HuH-7.5 (cell line): ENCODE measurements at regions not wholly inside any gene's neighbourhood (a gene's known extent, or its start where the extent isn't known, plus 50 kb on each side); places are given as distances from the start of the nearest gene placed in this dataset.

ENCODE experiments used
- DNase-seq: peaks from one replicate; pipeline ENCODE4 v3.0.0; 2011; ENCODE audit warnings: low spot score

DNA sequence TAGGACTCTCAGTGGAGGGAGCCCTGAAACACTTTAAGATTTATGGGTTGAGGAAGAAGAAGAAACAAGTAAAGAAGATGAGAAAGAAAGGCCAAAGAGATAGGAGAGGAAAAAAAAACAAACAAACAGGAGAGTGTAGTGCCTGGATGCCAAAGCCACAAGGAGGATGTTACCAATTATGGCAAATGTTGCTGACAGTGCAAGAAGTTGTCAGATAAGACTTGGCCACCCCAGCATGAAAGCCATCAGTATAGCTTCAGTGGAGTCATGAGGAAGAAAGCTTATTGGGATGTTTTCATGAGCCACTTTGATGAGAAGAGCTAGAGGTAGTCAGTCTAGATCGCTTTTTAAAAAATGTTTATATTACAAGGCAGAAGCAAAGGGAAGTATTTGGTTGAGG lies 380.2 kb upstream of the ADGRL4 start:
- no peak for DNase-seq

DNA sequence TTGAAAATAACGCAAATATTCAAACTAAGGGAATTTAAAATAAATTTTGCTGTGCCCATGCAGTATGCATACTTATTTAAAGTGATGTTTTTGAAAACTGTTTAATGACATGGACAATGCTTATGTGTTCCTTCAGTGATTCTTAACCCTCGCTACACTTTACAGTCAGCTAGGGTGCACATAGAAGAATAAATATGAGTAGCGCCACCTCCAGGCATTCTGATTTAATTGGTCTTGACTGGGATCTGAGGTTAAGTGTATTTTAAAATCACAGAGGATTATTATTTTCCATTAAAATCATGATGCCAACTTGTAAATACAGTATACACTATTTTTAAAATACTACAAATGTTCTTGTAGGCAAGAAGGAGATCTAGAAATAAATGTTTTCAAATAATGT lies 373.5 kb upstream of the ADGRL4 start:
- DNase-seq: no peak

DNA sequence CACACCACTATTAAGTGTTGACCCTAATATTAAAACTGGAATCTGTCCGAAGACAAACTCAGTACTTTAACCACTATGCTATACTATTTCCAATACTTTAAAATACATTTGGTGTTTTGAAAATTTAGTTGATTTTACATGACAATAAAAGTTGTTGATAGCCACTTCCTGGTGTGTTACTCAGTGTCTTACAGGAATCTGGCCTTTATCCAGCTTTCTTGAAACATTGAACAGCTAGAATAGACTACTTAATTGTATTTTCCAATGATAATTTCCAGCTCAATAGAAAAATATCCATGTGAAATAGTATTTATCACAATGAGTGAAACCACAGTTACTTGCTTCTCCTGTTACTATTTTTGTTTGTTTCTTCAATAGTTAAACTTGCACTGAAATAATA lies 369.6 kb upstream of the ADGRL4 start:
- DNase-seq: no peak

DNA sequence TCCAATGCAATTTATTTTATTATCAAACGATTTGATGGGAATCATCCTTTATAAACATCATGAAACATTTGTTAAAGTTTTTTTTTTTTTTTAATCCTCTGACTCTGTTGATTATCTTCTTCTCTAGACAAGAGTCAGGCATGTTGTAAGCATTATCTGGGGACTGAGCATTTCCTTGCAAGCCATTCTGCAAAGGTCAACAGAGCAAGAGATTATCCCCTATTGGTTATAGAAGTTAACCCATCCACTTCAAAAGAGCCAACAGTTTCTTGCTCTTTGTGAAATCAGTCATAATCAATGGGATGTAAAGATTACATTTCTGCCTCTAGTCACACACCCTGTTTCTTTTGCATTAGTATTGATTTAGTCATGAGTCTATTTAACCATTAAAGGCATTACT lies 368.8 kb upstream of the ADGRL4 start:
- no peak for DNase-seq

DNA sequence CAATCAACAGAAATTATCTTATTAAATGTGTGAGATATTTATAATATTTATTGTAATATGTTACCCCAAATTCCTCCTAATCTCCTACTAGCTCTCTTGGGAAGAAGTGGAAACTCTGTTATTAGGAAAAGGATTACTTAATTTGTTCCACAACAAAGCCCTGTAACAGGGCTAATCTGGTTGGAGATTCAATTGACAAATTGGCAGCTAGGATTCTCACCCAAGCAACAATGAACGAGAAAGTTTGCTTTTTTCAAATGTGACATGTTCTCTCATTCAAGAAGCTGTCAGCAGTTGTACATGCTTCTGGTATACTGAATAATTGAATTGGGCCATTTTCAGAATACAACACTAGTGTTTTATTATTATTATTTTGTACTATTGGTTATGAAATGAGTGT lies 367.9 kb upstream of the ADGRL4 start:
- DNase-seq: no peak

DNA sequence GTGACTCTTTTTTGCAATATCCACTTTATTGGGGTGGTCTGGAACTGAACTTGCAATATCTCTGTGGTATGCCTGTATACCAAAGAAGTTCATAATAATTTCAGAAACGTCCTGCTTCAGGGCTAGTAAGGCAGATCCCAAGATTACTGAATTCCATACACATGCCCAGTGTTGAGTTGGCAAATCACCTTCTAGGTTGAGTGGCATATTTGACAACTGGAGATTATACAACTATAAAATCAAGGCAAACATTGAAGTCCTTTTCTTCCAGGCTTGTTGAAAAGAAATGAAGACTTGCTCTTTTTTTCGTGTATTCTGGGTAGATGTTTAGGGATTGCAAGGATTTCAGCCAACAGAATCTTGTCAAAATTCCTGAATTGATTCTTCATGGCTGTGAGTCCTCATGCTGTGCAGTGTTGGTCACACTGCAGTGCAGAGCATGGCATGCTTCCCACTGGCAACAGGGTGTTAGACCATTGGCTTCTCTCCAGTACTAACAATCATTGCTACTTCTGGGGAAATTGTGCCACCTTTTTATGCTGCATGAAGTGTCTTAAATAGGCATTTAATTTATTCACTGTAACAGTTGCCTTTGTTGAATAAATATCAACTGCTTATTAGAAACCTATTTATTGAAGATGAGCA lies 367.1 kb upstream of the ADGRL4 start:
- no peak for DNase-seq

DNA sequence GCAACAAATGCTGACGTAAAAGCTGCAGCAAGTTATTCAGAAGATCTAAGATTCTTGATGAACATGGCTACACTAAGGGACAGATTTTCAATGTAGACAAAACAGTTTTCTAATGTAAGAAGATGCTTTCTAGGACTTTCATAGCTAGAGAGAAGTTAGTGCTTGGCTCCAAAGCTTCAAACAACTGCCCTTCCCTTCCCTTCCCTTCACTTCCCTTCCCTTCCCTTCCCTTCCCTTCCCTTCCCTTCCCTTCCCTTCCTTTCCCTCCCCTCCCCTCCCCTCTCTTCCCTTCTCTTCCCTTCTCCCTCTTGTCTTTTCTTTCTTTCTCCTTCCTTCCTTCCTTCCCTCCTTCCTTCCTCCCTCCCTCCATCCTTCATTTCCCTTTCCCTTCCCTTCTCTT lies 365.3 kb upstream of the ADGRL4 start:
- no peak for DNase-seq

DNA sequence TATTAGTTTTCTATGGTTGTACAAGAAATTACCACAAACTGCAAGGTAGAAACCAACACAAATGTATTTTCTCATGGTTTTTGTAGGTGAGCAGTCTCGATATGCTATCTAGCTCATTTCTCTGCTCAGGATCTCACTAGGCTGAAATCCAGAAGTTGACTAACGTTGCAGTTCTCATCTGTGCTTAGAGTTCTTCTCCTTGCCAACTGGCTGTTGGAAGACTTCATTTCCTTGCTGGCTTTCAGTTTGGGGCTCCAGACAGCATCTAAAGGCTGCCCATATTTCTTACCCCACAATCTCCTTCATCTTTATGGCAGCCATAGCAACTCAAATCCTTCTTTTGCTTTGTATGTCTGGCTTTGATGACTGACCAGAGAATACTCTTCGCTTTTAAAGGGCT lies 362.6 kb upstream of the ADGRL4 start:
- DNase-seq: no peak

DNA sequence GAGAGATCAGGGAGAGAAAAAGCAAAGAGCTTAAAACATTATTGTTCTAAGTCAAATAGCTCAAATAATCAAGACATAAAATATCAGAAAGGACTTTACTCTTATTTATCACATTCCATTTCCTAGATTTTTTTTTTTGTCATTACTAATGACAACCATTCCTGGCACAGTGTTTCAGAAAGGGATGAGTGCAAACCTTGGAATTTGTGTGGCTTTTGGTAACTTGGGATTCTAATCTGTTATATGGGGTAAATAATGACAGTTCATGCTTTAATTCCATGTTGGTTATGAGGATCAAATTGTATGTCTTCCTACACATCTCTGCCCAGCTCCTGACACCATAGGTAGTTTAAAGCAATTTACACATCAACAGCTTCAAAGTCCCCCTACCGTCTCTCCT lies 358.4 kb upstream of the ADGRL4 start:
- no peak for DNase-seq

DNA sequence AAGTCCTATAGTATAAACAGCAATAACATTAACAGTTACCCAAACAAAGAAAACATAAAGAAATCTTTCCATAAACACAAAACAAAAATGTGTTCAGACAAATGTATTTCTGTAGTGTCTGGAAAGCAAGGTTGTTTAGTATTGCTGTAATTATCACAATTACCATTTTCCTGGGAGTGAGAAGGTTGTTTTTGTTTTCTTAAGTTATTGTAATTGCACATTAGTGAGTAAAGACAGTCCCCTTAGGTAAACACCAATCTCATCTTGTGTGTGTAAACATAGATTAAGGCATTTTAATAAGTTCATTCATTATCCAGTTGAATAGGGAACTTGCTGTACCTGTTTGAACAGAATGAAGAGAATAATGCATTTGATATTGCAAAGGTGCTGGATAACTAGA lies 356.9 kb upstream of the ADGRL4 start:
- no peak for DNase-seq

DNA sequence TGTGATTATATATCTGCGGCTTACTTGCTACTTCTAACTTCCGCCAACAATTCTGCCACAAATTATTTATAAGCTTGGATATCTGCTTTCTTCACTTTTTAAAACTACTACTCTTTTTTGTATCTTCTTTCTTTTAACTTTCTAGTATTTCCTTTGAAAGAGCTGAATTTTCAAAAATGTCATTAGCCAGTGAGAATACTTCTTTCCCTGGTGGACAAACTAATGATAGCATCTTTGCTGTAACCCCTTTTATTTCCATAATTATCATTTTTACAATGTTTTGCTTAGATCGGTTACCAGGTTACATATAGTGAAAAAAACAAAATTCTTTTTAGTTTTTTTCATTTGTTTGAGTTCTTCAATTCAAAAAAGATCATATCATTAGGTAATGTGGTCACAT lies 355.9 kb upstream of the ADGRL4 start:
- no peak for DNase-seq

DNA sequence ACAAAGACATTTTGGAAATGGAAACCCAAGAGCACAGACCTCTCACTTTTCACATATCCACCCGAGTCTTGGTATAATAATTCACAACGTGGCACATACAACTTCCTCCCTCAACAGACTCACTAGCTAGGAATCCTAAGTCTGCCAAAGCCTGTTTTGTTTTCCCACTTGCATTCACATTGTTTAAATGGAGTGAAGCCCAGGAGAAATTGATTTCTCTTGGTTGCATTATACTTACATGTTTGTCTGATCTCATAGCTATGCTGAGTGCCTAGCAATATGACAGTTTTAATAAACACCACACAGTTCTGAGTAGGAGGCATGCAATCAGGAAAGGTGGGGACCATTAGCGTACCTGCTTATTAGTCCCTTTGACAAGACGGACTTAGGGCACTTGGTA lies 348.6 kb upstream of the ADGRL4 start:
- no peak for DNase-seq

DNA sequence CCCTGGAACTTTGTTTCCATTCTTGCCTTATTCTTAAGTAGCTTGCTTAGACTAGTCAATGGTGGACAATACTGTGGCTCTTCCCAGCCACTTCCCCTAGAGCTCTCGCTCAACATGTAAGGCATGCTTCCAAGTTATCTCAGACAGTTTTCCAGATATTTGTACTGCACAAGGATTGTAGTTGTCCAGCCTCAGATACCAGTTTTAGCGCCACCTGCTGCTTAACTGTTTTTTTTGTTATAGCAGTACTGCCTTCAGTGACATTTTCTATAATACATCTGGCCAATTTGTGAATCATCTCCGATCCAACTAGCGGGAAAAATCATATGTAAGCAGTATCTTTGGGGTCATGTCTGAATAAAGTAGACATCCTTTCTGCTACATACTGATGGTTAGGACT lies 346.7 kb upstream of the ADGRL4 start:
- DNase-seq: no peak

DNA sequence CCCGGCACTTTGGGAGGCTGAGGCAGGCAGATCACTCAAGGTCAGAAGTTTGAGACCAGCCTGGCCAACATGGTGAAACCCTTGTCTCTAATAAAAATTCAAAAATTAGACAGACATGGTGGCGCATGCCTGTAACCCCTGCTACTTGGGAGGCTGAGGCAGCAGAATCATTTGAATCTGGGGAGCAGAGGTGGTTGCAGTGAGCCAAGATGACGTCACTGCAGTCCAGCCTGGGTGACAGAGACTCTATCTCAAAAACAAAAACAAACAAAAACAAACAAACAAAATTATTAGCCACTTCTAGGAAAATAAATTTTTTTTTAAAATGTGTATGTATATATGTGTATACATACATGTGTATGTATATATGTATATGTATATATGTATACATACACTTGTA lies 320.3 kb upstream of the ADGRL4 start:
- DNase-seq: no peak

DNA sequence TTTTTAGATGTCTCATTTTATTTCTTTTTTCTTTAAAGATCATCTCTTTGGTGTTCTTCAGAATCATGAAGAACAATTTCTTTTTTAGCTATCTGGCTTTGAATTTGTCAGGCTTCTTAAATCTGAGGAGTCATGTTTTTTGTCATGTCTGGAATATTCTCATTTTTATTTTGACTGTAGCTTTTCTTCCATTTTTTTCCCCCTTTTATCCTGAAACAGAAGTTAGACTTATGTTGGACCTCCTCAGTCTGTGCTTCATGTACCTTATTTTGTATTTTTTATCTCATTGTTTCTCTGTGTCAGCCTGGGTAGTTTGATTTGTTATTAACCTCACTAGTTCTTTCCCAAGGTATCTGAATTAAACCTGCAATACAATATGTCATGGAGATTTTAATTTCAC lies 319.2 kb upstream of the ADGRL4 start:
- no peak for DNase-seq

DNA sequence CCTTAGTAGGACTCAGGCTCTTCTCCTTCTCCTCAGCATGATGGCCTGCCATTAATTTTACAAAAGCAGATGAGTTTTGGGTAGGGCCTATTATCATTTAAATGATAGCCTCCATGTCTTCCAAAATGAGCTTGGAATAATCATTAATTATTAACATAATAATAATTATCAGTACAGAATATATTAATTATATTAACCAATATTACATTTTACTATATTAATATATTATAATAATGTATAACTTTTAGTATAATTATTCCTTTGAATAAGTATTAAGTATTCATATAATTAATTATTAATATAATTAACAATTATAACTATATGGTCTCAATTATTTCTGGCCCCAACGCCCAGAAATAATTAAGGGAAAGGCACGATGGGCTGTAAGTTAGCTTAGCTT lies 318.6 kb upstream of the ADGRL4 start:
- no peak for DNase-seq

DNA sequence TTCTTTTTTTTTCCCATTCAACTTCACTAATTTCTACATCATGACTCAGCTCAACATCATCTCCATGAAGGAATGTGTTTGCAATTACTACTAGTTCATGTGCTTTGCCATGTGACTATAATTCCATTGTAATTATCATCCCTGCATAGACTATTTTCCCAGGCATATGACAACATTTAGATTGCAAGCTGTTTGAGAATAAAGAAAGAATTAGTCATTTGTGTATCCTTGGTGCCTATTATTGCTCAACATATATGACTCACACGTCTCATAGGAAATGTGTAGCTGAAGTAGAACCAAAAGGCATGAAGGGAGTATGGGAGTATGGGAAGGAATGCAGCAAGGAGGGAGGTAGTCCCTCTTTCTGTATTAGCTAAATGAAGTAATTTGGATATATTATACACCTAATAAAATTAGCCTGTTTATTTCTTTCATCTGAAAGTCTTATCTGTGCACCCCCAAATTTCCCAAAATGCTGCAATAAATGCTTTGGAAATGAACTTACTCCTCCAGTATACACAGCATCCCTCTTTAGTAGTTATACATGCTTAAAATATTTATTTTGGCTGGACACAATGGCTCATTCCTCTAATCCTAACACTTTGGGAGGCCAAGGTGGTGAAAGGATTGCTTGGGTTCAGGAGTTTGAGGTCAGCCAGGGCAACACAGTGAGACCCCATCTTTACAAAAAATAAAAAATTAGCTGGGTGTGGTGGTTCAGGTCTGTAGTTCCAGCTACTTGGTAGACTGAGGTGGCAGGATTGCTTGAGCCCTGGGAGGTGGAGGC lies 316.9 kb upstream of the ADGRL4 start:
- DNase-seq: no peak

DNA sequence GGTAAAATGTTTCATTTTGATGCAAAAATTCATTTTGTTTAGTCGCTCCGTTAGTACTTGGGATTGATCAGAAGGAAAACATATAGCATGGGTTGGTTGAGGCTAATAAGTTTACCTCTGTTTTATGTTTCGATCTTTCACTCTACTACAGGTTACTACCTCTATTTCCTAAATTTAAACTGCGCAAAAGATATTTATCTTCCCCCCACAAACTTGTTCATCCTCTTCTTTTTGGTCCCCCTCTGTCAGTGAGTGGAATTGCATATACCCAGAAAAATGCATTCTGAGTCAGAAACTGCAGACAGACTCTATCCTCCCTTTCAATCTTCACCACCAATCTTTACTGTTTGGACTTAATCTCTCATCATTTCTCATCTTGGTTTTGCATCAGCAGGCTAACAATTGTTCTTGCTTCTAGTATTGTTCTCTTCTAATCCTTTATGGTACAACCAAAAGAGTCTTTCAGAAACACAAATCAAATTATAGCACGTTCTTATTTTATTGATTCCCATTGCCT lies 316.0 kb upstream of the ADGRL4 start:
- no peak for DNase-seq

DNA sequence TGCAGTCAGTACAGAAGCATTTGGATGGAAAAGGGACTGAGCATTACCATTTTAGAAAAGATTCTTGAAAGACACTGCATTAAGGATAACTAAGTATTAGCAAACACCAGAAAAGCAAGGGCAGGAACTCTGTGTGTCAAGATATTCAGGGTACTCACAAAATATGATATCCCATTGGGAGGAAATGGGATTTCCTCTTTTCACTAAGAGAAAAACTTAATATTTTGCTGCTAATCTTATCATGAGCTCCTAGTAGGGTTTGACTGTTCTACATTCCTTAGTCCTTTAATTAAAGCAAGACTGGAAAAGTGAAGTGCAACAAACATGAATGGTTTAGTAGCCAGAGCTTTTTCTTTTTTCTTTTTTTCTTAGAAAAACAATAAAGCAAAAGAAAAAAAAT lies 305.9 kb upstream of the ADGRL4 start:
- no peak for DNase-seq

DNA sequence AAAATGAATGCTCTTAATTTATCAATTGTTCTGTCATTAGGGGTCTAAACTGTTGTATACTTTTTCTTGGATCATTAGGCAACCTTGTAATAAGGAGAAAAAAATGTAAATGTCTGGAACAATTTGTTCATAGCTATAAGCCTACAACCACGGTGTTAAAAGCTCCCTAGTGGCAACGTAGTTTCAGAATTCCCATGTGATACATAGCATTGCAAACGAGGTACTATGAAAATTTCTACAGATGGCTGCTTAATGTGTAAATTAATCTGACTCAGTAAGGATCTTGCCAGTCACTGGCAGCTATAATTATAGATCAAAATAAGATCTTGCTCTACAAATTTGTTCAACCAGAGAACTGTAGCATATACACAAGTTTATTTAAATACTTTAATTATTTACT lies 304.1 kb upstream of the ADGRL4 start:
- no peak for DNase-seq

DNA sequence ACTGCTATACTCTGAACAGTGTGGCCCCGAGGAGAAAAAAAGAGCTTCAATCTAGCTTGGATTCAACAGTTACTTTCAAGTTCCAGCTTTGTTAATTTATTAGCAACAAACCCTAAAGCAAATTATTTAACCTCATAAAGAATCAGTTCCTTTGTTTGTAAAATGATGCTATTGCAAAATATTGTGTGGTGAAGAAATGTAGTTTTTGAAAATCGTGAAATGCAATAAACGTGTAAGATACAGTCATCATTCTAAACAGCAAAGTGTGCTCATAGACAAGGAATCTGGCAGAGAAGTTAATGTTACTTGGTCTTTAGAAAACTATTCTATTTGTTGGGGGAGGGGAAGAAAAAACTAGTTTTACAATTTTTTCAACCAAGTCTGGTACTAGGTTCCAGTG lies 297.6 kb upstream of the ADGRL4 start:
- DNase-seq: no peak

DNA sequence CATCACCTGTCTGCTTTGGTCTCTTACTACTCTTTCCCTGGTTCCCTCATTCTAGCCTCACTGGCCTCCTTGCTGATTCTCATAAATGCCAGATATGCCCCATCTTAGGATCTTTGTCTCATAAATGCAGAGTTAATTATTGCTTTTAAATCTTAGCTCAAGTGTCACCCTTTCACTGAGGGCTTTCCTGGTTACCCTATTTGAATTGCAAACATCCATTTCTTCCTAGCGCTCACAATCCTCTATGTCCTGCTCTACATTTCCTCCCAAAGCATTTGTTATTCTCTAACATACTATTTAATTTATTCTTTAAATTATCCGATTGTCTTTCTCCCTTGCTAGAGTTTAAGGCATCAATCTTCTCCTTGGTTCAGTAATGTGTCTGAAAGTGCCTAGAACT lies 296.5 kb upstream of the ADGRL4 start:
- no peak for DNase-seq

DNA sequence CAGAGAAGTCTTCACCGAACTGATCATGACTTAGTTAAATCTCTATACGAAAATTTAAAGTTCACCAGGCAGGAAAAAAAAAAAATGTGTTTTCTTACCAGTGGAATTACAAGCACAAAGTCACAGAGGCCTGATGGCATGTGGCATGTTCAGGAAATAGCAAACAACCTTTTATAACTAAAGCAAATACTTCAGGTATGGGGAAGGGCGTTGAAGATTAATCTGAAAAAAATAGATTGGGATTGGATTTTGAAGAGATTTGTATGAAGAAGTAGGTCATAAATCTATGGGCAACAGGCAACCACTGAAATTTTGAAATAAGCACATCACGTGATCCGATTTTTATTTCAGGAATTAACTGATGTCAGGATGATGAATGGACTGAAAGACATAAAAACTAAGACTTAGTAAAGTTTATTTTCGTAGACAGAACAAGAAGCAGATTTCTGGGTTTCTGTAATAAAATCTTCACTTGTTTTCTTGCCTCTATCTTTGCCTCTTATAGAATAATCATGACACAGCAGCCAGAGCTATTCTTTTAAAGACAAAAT lies 295.9 kb upstream of the ADGRL4 start:
- no peak for DNase-seq

DNA sequence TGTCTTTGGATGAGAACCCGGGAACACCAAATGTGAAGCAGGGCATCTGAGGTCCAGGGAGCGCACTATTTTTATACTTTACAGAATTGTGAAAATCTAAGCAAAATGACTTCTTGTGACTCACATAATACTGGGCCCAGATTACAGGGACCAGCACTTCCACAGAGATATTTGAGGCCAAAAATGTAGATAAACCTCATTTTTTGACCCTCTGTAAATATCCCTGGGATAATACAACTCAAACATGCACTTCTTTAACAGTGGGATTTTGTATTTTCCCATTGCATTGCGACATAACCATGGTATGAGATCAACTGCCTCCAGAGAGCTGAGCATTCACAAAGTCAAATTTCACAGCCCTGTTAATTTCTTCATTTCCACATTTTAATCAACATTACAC lies 289.4 kb upstream of the ADGRL4 start:
- no peak for DNase-seq
